OCI-LY1 (cell line): ENCODE measurements at regions not wholly inside any gene's neighbourhood (a gene's known extent, or its start where the extent isn't known, plus 50 kb on each side); places are given as distances from the start of the nearest gene placed in this dataset.

Source experiments
- CTCF ChIP-seq: fragments of 200-600 bp; sonication (generic), shearing (Covaris generic); IDR thresholded peaks from 2 replicates; pipeline ENCODE4 v1.5.1; 2017; ENCODE audit warnings: mild to moderate bottlenecking, antibody characterized with exemption, low read length, moderate library complexity, mixed read lengths
- EZH2 ChIP-seq: fragments of 200-600 bp; sonication (generic), shearing (Covaris generic); IDR thresholded peaks from 2 replicates; pipeline ENCODE4 v1.8.0; 2017; ENCODE audit warnings: borderline replicate concordance, mixed run types, mild to moderate bottlenecking, antibody characterized with exemption, low read length, moderate library complexity, mixed read lengths

- TF ChIP-seq EZH2, result no peak
- no peak for TF ChIP-seq CTCF
These were observed 376.4 kb downstream of the SNAPC1 start for GRCh38 chr14:62138593-62138992.
